HepG2 (cell line): ENCODE measurements at regions not wholly inside any gene's neighbourhood (a gene's known extent, or its start where the extent isn't known, plus 50 kb on each side); places are given as distances from the start of the nearest gene placed in this dataset.

Source experiments
- ATAC-seq: fragments of 200-7000 bp; cut with Tn5 transposase; 3 replicates; pipeline ENCODE4 v1.9.1; 2020; ENCODE audit warnings: mild to moderate bottlenecking, moderate library complexity
- BruUV-seq: library from RNA; stranded (reverse); fragments of 400-500 nt; replicated peaks from 2 replicates; lab custom pipeline; 2021; lab: Mats Ljungman, UMichigan
- CTCF ChIA-PET: fragments of 300-600 bp; formaldehyde crosslinking; extraction: SDS; loops from one replicate; lab custom pipeline; 2021; ENCODE audit warnings: low total read pairs, inconsistent platforms, low intra/inter-chr PET ratio; lab: Yijun Ruan, JAX
- POLR2A ChIA-PET: fragments of 350-600 bp; sonication (Branson Sonifier 250); formaldehyde crosslinking; loops from one replicate; lab custom pipeline; 2020; ENCODE audit warnings: antibody characterized with exemption, inconsistent platforms; lab: Yijun Ruan, JAX
- DNase-seq: peaks from one replicate; pipeline ENCODE4 v3.0.0-alpha.2; 2015; ENCODE audit warnings: low spot score
- FAIRE-seq: peaks from 3 replicates; lab custom pipeline; 2011; peaks lifted over from hg19 to GRCh38; lab: Jason Lieb, UNC
- H2AFZ ChIP-seq: one replicate; pipeline ENCODE4 v1.6.1; 2011; ENCODE audit warnings: low read length, inconsistent platforms
- H3K27ac ChIP-seq: fragments of 300-600 bp; 3 replicates; pipeline ENCODE4 v1.8.0; 2011; ENCODE audit warnings: mixed run types, mild to moderate bottlenecking, mixed read lengths, low read length, inconsistent platforms; ENCODE audit not compliant: insufficient read depth; ENCODE audit errors: extremely low read length
- H3K27me3 ChIP-seq, 2 experiments: fragments of 200-600 bp in 1 of 2; 2 replicates in 1 of 2; 3 replicates in 1 of 2; pipeline versions ENCODE4 v1.6.0 to v1.8.0; 2011; ENCODE audit warnings: low read length in 2 of 2, mild to moderate bottlenecking in 2 of 2, moderate library complexity in 2 of 2, inconsistent platforms in 1 of 2; ENCODE audit not compliant: insufficient read depth in 2 of 2, control insufficient read depth in 1 of 2
- H3K36me3 ChIP-seq, 2 experiments: fragments of 200-600 bp in 1 of 2; replicated peaks in 1 of 2; 2 replicates in 1 of 2; 3 replicates in 1 of 2; pipeline versions ENCODE4 v1.5.1 to v1.8.0; 2011; ENCODE audit warnings: low read length in 2 of 2, inconsistent platforms in 1 of 2; ENCODE audit not compliant: insufficient read depth in 2 of 2, control insufficient read depth in 1 of 2
- H3K4me1 ChIP-seq: 2 replicates; pipeline ENCODE4 v1.5.1; 2012; ENCODE audit warnings: low read length, inconsistent platforms; ENCODE audit not compliant: insufficient read depth
- H3K4me2 ChIP-seq: 2 replicates; pipeline ENCODE4 v1.6.0; 2011; ENCODE audit warnings: low read depth, low read length, inconsistent platforms
- H3K4me3 ChIP-seq, 3 experiments: fragments of 200-600 bp in 1 of 3; sonication (generic), shearing (Covaris generic) in 1 of 3; replicated peaks in 1 of 3; 2 replicates each; pipeline ENCODE4 v1.5.1; 2011 to 2016; ENCODE audit warnings: low read length in 3 of 3, inconsistent platforms in 2 of 3, low read depth in 2 of 3, mild to moderate bottlenecking in 2 of 3, control low read depth in 1 of 3, mixed read lengths in 1 of 3; ENCODE audit not compliant: insufficient read depth in 1 of 3
- H3K79me2 ChIP-seq: one replicate; pipeline ENCODE4 v1.6.1; 2011; ENCODE audit warnings: low read length, inconsistent platforms; ENCODE audit not compliant: insufficient read depth
- H3K9ac ChIP-seq: 2 replicates; pipeline ENCODE4 v1.6.0; 2011; ENCODE audit warnings: mild to moderate bottlenecking, low read depth, low read length, inconsistent platforms; ENCODE audit not compliant: insufficient read depth
- H3K9me3 ChIP-seq: 2 replicates; pipeline ENCODE4 v1.5.1; 2012; ENCODE audit warnings: mild to moderate bottlenecking, low read length
- H4K20me1 ChIP-seq: 2 replicates; pipeline ENCODE4 v1.6.0; 2011; ENCODE audit warnings: inconsistent platforms, mild to moderate bottlenecking, low read length, moderate library complexity; ENCODE audit not compliant: insufficient read depth
- CTCF ChIP-seq: sonication (generic); formaldehyde crosslinking; IDR thresholded peaks from 2 replicates; pipeline ENCODE4 v1.5.0; 2020; ENCODE audit warnings: mild to moderate bottlenecking, missing genetic modification reagents, moderate library complexity
- LCORL ChIP-seq, 2 experiments: fragments of 450-650 bp in 1 of 2; sonication (generic) in 1 of 2; formaldehyde crosslinking in 1 of 2; IDR thresholded peaks; 2 replicates each; pipeline versions ENCODE4 v1.5.0 to v1.6.1; 2017 to 2020; ENCODE audit warnings: antibody characterized with exemption in 1 of 2, missing genetic modification reagents in 1 of 2
- STAG1 ChIP-seq: sonication (generic); formaldehyde crosslinking; IDR thresholded peaks from 2 replicates; pipeline ENCODE4 v1.4.0; 2020; ENCODE audit warnings: missing genetic modification reagents
- ZNF142 ChIP-seq: sonication (generic); formaldehyde crosslinking; IDR thresholded peaks from 2 replicates; pipeline ENCODE4 v1.4.0; 2020; ENCODE audit warnings: missing genetic modification reagents
- ZNF382 ChIP-seq: sonication (generic); formaldehyde crosslinking; IDR thresholded peaks from 2 replicates; pipeline ENCODE4 v1.5.0; 2020; ENCODE audit warnings: missing genetic modification reagents, mild to moderate bottlenecking, borderline replicate concordance
- WGBS: methylation state at CpG from one replicate; pipeline ENCODE4 v1.1.6; 2017; ENCODE audit warnings: low lambda C conversion rate; 5-methylcytosine and 5-hydroxymethylcytosine counted together
- in situ Hi-C: cut with HindIII; loops from 2 replicates; pipeline ENCODE4 v1.10.0; 2017; ENCODE audit warnings: low pct_unique_long_range_greater_than_20kb; ENCODE audit not compliant: extremely low pct_ligation_motif_present
- intact Hi-C: fragments of 100-400 bp; cut with micrococcal nuclease; formaldehyde crosslinking; loops from one replicate; pipeline ENCODE4 v1.10.0; 2022; ENCODE audit not compliant: unreplicated experiment

- no peak overlapping the region for H3K4me3 ChIP-seq
- POLR2A ChIA-PET = no interaction called here
- WGBS = 4% methylated on average over 3 of the region's 3 CpGs
- no peaks in the 10 kb centered on the region for H3K36me3 ChIP-seq
- H3K79me2 ChIP-seq = no peaks in the 10 kb centered on the region
- BruUV-seq = no TSS peak
- DNase-seq = no peak
- H3K9me3 ChIP-seq = no peaks in the 10 kb centered on the region
- no peak overlapping the region for H3K27ac ChIP-seq
- no peaks in the 10 kb centered on the region for H4K20me1 ChIP-seq
- CTCF ChIA-PET = no interaction called here
- intact Hi-C loops = no loop called here
- no peak for FAIRE-seq
- no peaks in the 10 kb centered on the region for H3K4me1 ChIP-seq
- no peak for ATAC-seq
- TF ChIP-seq ZNF142 (no peak), LCORL (IDR thresholded peaks at IDR 0.05) (peak; percentile 62; the same call in 1 of the 2 replicates), LCORL (CRISPR knock-in tag; IDR thresholded peaks at IDR 0.05) (no peak)
- in situ Hi-C loops = no loop called here
- no peak overlapping the region for H3K9ac ChIP-seq
- H2AFZ ChIP-seq = no peak overlapping the region
- no peak overlapping the region for H3K4me2 ChIP-seq
- H3K27me3 ChIP-seq = no peaks in the 10 kb centered on the region
These were observed 925.3 kb downstream of the SLITRK6 start for GRCh38 chr13:84873951-84874350.

- intact Hi-C loops = no loop called here
- BruUV-seq = no TSS peak
- Histone ChIP-seq H3K36me3 (no peaks in the 10 kb centered on the region), H3K9ac (no peak overlapping the region), H3K4me2 (no peak overlapping the region), H3K27ac (no peak overlapping the region), H2AFZ (no peak overlapping the region), H3K79me2 (no peaks in the 10 kb centered on the region), H4K20me1 (no peaks in the 10 kb centered on the region), H3K4me3 (no peak overlapping the region), H3K27me3 (no peaks in the 10 kb centered on the region; a peak in 1 of 5 replicates), H3K9me3 (no peaks in the 10 kb centered on the region), H3K4me1 (no peaks in the 10 kb centered on the region)
- 0% methylated on average over 3 of the region's 6 CpGs for WGBS
- ChIA-PET POLR2A (no interaction called here), CTCF (no interaction called here)
- TF ChIP-seq CTCF (CRISPR knock-in tag) (peak; percentile 47), STAG1 (peak; percentile 36), ZNF382 (no peak)
- DNase-seq (peak; percentile 2), FAIRE-seq (no peak), ATAC-seq (peak; percentile 66)
- in situ Hi-C loops = no loop called here
These were observed 929.0 kb downstream of the SLITRK6 start for GRCh38 chr13:84870190-84870589.
